ENCODE measurements at regions not wholly inside any gene's neighbourhood (a gene's known extent, or its start where the extent isn't known, plus 50 kb on each side); places are given as distances from the start of the nearest gene placed in this dataset.
"Not testable (repeated sequence)": the region's sequence is repeated elsewhere in the genome, so short reads cannot be mapped to it uniquely, and the experiment has no call there.

DNA sequence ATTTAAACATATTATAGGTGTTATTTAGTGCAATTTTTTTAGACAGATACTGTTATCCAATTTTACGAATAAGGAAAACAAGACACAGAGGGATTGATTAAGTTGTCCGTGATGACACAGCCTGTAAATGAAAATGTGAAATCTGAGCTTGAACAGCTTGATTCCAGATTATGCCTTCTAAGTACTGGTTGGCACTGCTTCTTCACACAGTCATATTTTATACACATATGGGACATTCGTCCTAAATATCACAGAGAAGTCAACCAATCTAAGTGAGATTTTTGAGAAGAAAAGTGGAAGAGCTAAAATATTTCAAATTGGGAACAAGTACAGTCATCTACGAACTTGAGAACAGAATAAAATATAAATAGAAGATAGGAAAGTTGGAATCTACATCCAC lies 756.3 kb downstream of the BCKDHB start:
- no peak for DNase-seq

DNA sequence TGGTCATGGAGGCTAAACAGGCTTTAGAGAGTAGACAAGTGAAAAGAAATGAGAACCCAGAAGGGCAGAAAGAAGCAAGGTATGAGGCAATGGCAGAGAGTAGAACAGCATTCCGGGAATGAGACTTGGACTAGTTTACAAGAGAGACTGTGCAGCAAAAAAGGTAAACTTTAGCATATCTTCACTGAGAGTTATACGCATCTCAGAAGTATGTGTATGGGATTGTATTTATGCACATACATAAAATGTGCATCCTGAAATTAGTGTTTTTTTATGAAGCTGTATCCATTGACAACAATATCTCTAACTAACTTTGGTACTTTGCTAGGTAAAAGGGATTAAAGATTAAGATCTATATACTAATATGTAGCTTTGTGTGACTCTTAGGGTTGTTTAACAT lies 753.6 kb downstream of the BCKDHB start:
- DNase-seq: no peak

DNA sequence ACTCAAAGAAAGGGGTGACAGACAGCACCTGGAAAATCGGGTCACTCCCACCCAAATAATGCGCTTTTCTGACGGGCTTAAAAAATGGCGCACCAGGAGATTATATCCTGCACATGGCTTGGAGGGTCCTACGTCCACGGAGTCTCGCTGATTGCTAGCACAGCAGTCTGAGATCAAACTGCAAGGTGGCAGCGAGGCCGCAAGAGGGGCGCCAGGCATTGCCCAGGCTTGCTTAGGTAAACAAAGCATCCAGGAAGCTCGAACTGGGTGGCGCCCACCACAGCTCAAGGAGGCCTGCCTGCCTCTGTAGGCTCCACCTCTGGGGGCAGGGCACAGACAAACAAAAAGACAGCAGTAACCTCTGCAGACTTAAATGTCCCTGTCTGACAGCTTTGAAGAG lies 741.5 kb downstream of the BCKDHB start:
- not testable (repeated sequence) for DNase-seq

DNA sequence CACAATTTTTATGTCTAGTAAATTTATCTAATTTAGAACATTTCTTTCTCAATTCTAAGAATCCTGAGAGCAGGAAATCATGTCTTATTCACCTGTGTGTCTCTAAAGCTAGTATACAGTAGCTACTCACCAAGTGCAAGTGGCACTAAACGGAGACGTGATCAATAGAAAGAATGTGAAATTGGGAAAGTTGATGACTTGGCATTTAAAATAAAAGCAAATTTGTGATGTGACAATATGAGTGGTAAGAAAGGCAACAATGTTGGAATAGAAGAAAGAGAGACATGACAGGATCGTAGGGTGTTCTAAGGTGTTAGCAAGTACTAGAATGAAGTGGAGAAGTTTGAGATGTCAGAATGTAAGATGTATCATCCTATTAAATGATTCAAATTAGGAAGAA lies 725.9 kb downstream of the BCKDHB start:
- no peak for DNase-seq

DNA sequence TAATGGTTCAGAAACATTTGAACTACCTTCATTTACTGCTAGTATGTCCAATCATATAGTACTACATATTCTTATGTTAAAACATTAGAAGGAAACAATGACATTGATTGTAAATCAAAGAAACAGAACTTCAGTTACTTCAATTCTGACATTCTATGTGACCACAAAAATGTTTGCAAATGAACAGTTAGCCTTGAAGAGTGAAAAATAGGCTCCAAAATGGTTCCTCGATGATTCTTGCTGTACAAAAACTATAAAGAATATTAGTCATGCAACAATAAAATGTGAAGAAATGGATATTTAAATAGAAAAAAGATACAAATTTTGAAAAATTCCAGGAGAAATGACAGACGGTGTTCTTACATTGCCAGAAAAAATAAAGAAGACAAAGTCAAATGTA lies 686.9 kb downstream of the BCKDHB start:
- DNase-seq: no peak

DNA sequence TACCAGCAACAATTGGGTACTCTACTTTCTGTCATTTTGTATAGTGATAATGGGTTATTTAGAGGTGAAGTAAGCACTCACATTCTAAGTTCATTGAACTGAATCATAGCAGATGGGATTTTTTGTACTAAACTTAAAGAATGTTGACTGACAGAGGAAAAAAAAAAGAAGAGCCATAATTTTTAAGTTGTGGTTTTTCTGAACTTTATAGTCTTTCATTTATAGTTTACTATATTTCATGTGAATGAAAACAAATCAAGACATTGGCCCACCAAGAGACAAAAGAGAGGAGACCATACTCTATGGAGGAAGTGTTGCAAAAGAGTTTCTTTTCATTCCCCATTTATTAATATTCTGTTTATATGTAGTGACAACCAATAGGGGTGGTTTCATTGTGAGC lies 685.7 kb downstream of the BCKDHB start:
- DNase-seq: no peak

DNA sequence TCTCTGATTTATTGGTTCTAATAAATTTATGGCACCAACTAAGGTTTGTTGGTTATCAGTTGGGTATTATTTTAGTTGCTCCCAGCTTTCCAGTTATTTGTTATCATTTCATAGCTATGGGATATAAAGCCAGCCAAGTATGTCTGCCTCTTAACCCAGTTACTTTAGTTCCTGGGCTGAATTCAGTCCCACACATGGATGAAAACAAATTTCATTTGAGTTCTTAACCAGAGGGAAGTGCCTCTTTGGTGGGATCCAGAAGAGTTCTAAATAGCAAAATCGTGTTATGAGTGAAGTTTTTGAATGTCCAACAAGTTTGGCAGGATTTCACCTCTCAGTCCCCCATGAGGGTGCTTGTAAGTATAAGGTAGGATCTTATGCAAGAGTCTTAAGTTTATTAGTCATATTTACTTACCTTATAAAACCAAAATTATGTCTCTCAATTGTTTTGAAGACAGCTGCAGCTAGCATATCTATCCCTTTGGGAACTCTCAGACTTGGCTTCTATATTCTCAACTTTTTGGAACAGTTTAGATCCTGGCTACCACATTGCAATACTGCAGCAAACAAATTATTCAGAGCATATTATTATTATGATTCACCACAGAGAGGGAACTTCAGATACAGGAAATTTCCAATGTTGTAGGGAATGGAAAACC lies 683.6 kb downstream of the BCKDHB start:
- no peak for DNase-seq

DNA sequence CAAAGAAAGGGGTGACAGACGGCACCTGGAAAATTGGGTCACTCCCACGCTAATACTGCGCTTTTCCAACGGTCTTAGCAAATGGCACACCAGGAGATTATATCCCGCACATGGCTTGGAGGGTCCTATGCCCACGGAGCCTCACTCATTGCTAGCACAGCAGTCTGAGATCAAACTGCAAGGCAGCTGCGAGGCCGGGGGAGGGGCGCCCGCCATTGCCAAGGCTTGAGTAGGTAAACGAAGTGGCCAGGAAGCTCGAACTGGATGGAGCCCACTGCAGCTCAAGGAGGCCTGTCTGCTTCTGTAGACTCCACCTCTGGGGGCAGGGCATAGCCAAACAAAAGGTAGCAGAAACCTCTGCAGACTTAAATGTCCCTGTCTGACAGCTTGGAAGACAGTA lies 676.8 kb downstream of the BCKDHB start:
- DNase-seq: not testable (repeated sequence)

DNA sequence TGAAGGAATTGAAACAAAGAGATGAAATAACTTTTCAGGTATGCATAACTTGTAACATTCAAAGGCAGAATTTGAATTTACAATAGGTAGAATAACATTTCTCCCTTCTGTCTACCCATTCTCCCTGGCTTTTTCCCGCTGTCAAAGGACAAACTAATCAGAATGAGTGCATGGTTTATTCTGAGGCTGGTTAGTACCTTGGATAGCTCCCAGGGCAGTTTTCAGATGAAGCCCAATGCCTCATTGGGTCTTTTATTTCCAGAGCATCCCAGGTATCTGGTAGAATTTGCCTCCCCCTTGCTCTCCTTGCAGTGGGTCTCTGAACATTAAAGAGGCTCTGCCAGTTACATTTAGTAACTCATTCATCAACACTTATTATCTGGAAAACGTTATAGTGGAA lies 665.5 kb downstream of the BCKDHB start:
- DNase-seq: no peak

DNA sequence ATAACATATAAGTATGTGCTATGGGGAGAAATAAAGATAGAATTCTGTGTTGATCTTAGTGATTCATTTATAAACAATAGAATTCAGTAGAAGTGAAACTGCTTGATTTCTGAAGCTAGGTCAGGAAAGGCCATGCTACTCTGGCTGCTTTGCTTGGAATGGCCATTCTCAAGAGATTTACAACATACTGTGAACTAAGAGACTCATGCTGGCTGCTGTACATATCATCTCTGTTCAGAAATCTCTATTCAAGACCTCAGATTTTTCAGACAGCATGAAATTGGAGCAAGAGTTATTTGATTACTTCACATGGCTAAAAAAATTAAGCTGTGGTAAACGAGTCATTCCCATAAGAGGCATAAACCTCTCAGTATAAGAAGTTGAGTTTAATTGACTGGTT lies 662.6 kb downstream of the BCKDHB start:
- DNase-seq: no peak

DNA sequence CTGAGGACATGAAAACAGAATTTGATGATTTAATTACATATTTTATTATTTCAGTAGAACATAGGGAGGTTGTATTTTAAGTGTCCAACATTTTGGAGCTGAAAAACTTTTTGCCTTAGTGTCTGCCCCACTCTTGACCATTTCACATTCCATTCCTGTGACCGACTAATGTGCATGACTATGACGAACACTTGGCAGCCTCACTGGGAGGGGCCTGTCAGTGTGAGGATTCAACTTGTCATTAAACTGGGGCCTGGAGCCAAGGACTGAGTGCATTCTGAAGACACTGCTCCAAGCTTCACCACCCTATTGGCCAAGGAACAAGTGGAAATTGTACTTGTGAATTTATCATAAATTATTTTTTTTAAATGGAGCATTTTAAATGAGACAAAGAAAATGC lies 661.3 kb downstream of the BCKDHB start:
- DNase-seq: no peak

DNA sequence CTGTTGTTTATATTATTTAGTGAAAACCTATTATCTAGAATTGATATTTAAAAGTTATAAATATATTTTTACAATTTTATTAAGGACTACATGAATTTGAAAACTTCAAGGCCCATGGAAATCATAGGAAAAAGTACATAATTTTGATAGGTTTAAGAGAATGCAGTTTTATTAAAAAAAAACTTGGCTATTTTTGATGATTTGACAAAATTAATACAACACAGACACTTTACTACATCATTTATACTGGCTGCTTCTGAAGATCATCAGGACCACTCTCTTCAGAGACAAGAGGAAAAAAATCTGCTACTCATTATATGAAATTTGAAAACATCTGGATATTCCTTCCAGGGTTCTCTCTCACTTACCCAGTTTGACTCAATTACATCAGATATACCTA lies 637.7 kb downstream of the BCKDHB start:
- DNase-seq: no peak

DNA sequence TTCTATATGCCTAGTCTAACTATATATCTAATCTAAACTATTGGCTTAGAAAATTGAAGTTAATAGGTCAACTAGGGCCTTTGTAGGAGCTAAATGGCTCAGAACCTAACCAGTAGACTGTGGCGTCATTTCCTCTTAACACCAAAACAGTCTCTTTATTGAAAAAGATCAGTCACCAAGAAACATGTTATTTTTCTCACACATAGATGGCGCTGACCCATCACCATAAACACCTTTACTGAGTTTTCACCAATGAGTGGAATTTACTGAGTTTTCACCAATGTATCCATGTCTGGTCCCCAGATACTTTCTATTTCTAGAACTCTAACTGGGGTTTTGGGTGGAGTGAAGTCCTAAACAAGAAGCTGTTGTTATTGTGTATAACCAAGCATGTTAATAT lies 636.0 kb downstream of the BCKDHB start:
- no peak for DNase-seq

DNA sequence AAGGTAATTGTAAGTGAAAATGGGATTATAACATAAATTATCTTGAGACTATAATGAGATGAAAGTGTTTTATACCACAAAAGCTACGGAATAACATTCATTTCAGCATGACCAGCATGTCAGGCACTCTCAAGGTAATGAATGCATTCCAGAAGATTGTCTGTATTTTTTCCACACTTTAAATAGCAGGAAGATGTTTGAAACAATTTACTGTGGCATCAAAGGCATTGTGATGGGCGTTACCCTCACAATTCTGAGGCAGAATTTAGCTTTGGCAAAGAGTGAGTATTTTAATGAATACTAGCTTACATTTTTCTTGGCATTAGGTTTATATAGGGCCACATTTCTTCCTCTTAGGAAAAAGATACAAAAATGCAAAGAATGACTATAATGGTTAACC lies 627.2 kb downstream of the BCKDHB start:
- DNase-seq: no peak

DNA sequence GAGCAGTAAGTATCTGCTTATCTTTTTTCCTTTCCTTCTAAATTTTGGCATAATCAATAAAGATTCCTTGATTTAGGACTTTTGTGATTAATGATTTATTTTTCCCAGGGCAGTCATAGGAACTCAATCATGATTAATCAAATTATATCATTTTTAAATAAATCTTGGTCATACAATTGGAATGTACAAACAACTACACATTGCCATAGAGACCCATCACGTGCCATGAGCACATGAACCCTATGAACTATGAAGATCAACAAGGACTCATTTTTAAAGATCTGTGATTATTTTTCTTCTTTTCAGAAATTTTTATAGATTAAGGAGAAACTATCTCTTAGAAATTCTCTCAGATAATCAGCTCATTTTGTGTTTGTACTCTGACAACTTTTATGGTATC lies 622.4 kb downstream of the BCKDHB start:
- no peak for DNase-seq

DNA sequence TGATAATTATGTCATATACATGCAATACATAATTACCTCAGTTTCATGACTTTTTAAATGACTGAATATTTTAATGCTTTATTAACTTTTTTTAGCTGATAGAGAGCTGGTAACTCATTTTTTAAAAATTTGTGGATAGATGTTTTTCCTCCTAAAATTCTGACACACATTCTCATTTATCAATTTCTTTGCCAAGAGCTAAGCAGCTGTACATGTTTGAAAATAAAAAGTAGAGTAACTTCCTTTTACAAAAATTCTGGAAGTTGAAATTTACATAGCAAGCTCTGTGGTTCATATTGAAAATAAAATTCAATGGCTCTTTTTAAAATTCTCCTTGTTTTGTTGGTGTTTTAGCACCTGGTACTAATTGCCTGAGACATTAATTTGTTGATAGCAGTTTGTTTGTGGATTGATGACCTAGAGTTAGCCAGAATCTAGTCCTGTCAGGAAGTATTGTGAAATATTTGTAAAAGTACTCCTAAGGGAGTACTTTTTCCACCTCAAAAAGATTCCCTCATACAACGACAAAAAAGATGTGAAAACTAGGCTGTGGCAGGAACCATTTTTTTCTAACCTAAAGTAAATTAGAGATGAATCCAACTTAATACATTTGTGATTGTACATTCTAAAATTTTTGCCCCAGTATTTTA lies 621.8 kb downstream of the BCKDHB start:
- no peak for DNase-seq

DNA sequence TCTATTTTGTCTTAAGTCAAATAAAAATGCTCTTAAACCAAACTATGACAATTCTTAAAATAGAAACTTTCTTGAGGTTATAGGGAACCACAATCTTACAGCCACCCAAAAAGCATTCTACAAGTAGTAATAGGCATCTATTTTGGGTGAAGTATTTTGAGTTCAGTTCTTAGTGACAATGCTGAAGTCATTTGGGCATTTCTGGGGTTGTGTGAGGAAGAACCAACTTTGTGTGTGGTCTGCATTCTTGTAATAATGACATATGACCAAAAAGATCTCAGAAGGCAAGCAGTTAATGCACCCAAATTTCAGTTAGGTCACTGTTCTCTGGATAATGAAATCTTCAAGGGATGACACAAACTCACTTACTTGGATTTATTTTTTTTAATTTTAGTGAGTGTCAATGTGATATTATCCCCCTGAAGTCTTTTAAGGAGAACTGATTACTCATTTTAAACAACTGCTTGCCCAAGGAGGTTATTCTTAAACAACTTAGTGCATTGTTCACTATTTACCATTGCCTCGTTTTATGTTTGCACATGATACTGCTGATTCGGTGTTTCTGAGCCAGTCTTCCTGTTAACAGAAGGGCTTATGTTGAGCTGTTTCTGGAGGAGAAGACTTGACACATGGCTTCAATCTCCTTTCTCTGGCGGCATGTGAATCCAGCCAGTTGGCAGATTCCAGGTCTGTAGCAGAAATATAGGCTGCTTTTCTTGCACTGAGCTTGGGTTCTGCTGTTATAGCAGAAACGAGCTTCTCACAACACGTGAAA lies 618.9 kb downstream of the BCKDHB start:
- DNase-seq: no peak

DNA sequence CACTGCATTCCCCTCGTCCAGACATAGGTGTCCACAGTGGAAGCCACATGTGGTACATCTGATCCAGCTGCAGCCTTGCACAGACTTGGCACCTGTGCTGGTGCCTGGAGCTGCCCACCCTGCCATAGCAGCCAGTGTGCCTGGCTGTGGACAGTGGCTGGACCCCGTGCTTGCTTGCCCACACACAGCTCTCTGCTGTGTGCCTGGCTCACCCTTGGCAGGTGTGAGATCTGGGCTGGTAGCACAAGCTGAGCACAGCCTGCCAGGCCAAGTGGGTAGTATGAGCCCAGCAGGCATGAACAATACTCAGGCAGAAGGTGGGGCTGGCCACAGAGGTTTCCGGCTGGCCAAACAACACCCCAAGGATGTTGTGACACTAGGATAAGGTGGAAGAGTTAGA lies 614.4 kb downstream of the BCKDHB start:
- DNase-seq: no peak

DNA sequence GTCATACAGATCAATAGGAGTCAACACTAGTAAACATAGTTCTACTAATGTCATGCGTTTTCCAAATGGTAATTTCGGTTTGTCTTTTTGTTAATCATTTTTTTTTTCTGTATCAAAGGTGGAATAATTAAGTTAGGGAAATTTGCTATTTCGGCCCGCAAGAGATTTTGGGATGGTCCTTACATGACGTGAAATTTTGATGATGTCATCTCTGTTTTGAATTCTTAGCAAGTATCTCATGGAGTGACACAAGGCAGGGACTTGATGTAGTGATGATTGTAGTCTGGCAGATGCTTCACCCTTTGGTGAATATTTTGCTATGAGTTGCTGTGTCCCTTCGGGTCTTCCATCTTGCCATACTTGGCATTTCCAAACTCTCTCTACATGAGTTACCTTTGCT lies 608.0 kb downstream of the BCKDHB start:
- DNase-seq: no peak

DNA sequence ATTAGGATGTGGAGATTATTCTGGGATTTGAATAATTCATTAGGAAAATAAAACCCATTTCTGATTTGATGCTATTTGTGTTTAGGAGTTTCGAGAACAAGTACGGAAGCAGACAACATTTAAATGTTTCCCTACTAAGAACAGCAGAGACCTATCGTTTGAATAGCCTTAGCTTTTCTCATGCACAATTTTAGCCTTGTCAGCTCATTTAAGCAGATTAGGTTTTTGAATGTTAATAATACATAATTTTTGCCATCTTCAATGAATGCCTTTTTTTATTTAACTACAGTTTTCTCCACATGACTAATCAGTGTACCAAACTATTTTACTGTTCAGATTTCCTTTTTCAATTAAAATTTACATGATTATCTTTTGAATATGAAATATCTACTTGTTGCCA lies 592.0 kb downstream of the BCKDHB start:
- no peak for DNase-seq

DNA sequence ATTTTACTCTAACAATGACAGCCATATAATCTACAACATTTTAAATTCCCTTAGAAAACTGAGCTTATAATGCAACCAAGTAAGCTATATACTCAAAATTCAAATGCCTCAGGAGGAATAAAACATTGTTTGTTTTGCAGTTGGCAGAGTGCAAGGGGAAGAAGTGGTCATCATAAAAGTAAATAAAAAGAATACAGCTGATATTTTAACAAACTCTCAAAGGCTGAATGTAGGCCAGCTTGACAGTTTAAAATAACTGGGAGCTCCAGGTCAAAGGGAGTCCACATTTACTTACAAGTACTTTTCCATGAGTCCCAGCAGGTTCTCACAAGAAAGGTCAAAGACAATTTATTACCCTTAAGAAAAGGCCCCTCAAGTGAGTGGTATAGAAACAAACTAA lies 589.8 kb downstream of the BCKDHB start:
- no peak for DNase-seq

DNA sequence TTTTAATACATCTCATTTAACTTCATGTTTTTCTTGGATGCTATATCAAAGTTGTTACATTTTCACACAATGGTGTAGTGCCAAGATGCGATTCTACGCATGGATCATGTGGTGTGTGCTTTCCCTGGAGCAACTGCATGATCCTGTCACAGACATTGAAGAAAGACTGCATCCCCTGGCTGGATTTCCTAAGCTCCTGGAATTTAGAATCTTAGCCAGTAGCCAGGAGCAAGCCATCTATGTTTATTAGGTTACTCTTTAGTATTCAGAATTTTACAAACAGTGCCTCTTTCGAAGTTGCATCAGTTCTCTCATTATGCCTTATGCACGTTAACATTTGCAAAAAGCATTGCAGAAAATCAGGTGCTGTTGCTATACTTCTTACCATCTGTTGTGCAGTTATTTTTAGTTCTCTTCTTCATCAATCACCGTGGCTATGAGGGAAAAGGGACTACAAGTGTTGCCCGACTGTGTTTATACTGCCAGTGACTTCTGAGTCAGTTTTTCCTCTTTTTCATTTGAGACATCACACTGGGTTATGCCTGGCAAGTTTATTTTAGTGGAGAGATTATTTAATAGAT lies 584.2 kb downstream of the BCKDHB start:
- no peak for DNase-seq

DNA sequence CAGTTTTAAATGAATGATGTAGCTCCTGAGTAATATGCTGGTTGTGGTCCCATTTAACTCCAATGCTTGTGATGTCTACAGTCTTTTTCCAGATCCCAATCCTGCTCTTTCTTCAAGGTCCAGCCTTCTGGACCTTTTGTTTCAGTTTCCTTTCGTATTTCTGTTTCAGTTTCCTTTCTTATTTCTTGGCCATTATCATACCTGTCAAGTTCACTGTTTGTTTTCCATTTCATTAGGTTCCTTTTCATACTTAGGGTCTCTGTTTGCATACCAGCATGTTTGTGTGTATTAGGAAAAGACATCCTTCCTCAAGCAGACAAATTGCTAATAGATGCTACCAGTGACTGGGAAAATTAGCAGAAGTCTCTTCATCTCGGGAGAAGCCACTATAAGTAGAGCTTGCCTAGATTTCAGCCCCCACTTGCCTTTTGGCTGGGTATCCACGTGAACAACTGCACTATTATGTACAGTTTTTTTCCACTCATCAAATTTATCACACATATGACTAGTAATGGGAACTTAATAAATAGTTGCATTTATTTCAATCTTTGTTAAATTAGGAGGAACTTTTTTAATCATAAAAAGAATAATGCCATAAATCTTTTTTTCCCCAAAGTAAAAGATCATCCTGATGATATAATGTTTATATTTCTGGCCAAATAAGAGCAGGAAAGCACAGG lies 583.4 kb downstream of the BCKDHB start:
- no peak for DNase-seq
